ENCODE measurements at regions not wholly inside any gene's neighbourhood (a gene's known extent, or its start where the extent isn't known, plus 50 kb on each side); places are given as distances from the start of the nearest gene placed in this dataset.

DNA sequence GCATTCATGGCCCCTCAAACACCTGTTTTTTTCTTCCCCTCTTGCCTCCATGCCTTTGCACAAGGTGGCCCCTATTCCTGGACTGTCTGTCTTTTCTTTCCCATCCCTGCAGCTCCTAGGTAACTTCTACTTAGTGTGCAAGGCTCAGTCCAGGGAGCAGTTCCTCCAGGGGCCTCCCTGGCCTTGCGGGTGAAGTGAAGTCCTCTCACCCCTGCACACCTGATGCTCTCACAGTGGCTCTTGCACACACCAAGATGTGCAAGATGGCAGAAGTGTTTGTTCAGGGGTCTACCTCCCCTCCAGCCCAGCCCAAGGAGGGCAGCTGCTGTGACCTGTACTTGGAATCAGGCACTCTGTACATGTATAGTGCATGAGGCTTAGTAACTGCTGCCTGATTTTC, 236.8 kb upstream of the HS6ST1 start:
- no peak for TF ChIP-seq POLR2A (IDR thresholded peaks at IDR 0.05)
- TF ChIP-seq, protein P1, sequence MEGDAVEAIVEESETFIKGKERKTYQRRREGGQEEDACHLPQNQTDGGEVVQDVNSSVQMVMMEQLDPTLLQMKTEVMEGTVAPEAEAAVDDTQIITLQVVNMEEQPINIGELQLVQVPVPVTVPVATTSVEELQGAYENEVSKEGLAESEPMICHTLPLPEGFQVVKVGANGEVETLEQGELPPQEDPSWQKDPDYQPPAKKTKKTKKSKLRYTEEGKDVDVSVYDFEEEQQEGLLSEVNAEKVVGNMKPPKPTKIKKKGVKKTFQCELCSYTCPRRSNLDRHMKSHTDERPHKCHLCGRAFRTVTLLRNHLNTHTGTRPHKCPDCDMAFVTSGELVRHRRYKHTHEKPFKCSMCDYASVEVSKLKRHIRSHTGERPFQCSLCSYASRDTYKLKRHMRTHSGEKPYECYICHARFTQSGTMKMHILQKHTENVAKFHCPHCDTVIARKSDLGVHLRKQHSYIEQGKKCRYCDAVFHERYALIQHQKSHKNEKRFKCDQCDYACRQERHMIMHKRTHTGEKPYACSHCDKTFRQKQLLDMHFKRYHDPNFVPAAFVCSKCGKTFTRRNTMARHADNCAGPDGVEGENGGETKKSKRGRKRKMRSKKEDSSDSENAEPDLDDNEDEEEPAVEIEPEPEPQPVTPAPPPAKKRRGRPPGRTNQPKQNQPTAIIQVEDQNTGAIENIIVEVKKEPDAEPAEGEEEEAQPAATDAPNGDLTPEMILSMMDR (IDR thresholded peaks at IDR 0.05): no peak

Measured in Peyer's patch (tissue), 4 donors.